GM18907 (cell line): ENCODE measurements at regions not wholly inside any gene's neighbourhood (a gene's known extent, or its start where the extent isn't known, plus 50 kb on each side); places are given as distances from the start of the nearest gene placed in this dataset.
A peak's percentile ranks its signal among the peaks of the same experiment; 100 is the strongest.

Experiments used
- ATAC-seq: cut with Tn5 transposase; IDR thresholded peaks from one replicate; pipeline ENCODE4 v1.9.1; 2021; ENCODE audit warnings: mild to moderate bottlenecking, moderate library complexity; ENCODE audit not compliant: unreplicated experiment

DNA sequence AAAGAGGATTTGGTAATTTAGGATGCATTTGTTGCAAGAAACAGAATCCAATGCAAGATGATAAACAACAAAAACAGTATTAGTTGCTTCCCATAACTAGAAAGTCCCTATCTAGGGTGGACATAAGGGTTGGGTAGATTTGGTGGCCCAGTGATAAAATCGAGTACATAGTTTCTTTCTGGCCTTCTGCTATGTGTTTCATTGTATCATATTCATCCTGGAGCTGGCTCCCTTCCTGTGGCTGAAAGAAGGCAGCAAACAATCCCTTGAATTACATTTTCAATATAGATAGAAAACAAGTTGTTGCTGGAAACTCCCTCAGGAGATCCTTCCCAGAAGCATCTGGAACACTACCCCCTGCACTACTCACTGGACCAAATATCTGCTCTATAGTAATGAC lies 135.1 kb downstream of the ID4 start:
- no peak for ATAC-seq

DNA sequence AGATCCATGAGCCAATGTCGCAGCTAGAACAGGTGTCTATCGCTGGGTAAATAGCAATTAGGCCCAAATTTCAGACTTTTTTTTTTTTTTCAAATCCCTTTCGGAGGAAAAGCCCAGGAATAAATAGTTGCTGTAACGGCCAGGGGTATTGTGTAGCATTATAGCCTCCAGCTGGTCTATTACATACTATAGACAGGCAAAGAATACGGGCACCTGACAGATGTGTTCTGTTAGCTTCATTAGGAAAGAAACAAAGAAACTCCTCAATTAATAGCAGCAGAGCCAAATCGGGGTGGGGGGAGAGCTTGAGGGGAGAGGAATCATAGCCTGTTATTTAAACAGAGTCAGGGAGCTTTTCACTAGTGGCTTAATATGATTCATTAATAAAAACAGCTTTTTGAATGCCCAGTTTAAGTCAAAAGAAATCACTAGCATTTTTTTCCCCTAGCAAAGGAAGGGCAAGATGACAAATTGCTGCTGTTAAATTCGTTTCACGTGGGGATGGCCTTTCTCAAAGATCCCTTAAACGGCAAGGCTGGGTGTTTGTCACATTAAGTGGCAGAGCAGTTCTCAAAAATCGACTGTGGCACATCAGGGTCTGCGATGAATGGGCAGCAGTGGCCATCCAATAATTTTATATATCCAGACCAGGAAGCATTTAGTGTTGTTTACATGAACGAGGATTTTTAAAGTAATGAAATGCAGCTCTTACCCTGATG lies 139.4 kb downstream of the ID4 start:
- no peak for ATAC-seq

DNA sequence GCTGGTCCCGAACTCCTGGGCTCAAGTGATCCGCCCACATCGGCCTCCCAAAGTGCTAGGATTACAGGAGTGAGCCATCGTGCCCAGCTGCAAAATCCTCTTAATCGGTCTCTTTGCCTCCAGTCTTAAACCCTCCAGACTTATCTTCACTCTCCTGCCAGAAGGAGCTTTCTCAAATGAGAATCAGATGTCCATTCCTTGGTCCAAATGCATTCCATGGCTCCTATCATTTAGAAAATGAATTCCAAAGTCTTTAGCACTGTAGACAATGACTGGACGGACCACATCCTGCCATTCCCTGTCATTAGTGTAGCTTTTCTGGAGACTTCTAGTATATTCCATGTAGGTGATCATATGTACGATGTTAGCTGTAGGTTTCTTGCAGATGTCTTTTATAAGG lies 141.9 kb downstream of the ID4 start:
- no peak for ATAC-seq

DNA sequence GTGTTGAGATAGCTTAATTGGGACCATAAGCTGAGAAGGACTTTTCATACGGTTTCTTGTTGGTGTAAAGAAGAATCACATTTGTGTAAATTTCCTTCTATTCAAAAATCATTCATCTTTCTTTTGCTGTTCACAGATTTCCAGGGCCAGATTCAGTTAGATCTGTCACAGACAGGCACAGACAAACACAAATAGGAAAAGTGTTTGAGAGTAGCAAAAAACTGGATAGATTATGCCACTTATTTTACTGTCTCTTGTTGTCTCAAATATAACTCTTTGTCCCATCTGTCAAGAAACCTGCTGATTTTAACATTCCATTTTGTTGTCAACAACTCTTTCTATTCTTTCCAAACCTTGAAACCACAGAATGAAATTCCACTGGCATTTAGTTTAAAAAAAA lies 142.8 kb downstream of the ID4 start:
- ATAC-seq = no peak

DNA sequence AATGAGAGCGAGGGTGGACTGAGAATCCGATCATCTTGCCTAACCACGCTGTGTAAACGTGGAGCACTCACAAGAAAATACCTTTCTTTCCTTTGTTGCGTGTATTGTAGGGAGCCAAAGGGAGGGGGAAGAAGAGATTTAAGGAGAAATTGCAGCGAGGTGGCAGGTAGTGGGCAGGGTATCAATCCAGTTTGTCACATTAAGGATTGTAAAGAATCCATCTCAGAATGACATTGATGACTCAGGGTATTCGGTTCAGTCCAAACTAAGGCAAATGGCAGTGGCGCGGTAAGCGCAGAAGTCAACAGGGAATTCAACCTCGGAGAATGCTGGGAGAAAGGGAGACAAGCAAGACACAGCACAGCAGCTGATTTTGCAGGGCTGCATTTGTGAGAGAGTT lies 146.2 kb downstream of the ID4 start:
- no peak for ATAC-seq

DNA sequence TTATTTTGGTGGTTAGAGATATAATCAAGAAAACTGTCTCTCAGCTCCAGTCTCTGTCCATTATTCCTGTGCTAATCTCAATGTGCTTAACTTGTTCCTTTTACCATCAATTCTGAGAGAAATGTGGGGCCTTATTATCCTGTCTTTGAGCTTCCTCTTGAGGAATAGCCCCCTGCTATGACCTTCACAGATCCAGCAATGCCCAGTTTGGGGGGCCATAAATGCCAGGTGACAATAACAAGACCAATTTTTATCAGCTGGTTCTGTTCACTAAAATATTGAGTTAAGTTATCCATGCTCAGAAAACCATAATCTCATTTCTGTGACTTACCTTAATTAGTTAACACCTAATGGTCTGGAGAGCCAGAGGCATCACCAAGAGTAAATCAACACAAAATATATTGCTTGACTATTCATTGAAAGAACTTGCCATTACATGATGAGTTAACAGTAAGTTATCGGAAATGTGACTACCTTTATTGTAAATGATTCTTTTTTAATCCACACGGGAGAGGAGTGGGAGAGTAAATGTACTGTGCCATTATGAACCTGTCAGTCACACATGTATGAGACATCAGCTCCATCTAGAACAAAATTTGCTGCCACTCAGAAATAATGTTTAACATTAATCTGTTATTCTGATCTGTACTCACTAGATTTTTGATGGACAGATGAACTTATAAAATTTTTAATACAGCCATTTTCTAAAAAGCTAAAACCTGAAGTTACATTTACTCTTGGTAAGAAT lies 149.7 kb downstream of the ID4 start:
- no peak for ATAC-seq

DNA sequence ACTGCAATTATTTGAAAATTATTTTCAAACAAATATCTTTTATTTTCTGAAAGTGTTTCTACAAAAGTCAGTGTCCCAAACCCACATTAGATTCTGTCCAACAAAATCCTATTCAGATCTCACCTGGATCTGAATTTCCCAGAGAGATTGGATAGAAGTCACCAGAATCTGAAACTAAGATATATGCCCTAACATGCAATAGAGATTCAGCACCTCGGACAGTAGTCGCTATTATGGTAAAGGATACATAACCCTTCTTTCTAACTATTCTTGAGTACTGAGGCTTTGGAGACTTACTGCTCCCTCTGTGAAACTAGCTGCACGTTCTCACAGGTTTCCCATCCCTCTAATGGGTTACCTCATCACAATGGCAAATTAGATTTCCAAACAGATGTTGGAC lies 151.4 kb downstream of the ID4 start:
- ATAC-seq = no peak

DNA sequence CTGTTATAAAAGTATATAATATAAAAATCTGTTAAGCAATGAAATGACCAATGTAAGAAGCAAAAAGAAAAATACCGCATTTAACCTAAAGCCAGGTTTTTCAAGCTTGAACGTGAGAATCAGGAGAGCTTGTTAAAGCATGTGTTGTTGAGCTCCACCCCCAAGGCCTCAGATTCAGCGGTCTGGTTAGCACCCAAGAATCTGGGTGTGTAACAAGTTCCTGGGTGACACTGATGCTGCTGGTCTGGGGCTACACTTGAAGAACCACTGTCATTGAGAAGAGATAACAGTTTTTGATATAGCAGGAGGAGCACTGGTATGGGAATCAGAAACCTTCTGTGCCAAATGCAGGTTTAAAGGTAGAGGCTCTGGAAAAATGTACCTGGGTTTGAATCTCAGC lies 154.0 kb downstream of the ID4 start:
- ATAC-seq = no peak

DNA sequence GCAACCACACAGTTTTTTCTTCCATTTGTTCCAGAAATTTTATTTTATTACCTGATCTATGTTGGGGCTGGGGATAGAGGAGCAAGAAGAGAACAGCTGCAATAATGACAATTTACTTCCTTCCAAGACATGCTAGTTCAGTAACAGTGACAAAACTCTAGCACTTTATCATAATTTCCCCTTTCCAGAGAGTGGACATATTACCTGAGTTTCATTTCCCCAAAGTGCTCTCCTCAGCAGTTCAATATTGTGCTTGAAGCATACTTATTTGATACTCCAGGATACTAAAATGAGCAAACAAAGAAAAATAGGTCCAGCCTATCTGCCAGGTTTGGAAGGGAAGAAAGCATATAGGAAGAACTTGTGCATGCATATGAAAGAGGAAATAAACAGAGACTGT lies 157.7 kb downstream of the ID4 start:
- ATAC-seq = no peak

DNA sequence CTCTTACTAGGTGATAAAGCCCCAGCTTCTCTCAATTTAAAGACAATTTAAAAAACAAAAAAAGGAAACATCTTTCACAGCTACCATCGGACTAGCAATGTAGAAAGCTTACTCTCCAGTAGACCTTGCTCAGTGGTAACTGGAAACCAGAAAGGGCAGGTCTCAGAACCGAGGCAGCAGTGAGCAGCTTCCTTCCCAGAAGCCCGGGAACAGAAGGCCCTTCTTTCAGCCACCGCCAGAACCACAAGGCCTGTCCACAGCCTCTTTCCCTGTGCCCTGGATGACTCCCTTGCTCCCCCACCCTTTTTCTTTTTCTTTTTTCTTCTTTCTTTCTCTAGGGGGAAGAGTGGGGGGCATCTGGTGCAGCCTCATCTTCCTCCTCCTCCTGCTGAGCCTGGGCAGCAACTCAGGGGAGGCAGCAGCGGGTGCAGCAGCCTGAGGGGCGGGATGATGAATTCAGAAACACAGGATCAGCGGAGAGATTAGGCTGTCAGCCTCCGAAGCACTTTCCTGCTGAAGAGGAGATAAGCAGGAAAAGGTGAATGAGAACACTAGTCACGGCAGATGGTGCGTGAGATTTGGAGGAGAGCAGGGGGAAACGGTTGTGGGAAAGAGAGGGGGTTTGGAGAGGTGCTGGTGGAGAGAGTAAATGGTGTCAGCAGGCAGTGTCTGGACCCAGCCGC lies 158.5 kb downstream of the ID4 start:
- no peak for ATAC-seq

DNA sequence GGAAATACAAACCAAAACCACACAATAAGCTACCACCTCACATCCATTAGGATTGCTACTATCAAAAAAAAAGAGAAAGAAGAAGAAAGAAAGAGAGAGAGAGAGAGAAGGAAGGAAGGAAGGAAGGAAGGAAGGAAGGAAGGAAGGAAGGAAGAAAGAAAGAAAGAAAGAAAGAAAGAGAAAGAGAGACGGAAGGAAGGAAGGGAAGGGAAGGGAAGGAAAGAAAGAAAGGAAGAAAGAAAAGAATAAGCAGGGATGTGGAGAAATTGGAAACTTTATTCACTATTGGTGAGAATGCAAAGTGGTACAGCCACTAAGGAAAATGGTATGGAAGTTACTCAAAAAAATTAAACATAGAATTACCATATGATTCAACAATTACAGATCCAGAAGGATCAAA lies 159.9 kb downstream of the ID4 start:
- no peak for ATAC-seq

DNA sequence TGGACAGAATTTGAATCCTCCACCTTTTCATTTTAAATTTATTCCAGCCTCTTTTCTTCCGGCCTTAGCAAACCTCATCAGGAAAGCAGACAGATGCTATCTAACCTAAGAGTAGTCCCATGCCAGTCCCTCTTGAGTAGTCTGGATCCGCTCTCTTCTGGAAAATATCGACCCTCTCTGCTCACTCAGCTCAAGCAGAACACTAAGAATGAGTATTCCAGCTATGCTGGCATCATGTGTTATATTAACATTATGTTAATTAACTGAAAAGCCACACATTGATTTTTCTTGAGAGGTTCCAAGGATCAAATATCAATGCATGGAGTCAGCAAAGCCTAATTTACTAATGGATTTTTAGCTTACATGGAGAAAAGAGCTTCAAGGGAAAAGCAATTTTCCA lies 161.4 kb downstream of the ID4 start:
- ATAC-seq = no peak

DNA sequence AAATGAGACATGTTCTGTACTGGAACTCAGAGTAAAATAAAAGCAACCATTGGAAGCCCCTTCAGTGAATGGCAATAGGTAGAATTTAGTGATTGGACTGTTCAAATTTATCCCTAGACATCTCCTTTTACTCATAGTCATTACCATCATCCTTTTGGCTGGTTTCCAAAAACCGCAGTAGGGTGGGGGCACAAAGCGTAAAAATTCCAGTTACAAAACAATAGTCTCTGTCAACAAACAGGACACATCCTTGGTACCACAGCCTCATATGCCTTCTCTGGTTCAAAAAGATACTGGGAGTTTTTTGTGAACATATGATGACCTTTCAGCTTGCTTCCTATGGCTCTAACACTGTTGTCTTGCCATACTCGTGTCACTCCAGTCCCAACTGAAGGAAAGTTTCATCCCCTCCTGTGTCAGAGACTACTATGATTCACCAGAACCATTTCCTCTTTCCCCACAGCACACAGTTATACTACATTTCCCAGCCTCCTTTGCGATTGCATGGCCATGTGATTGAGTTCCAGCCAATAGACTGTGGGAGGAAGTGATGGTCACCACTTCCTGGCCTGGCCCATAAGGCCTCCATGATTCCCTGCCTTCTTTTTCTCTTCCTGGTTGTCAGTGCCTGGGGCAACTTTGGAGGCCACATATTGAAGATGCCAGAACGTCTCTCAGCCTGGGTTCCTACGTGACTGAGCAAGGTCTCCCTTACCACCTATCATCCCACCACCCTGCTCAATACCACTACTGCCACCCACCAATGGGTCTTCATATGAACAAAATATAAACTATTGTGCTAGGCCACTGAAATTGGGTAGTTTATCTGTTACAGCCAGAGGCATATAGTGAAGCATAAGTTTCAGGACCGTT lies 162.4 kb downstream of the ID4 start:
- peak; percentile 90 for ATAC-seq

DNA sequence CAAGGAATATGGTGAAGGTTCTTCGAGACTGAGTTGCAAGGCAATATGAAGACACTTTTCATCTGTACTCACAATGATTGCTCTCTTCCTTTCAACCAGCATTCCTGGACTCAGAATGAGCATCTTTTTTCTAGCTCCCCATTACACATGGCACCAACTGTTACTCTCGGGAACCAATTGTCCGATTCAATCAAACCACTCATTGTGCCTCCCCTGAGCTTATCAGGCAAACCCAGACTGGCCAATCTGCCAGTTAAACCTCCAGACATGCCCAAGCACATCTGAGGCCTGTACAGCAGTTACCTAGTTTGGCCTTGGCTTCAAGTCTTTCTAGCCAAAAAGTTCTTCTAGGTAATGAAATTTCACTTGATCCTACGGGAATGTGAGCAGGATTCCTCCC lies 164.1 kb downstream of the ID4 start:
- ATAC-seq = no peak

DNA sequence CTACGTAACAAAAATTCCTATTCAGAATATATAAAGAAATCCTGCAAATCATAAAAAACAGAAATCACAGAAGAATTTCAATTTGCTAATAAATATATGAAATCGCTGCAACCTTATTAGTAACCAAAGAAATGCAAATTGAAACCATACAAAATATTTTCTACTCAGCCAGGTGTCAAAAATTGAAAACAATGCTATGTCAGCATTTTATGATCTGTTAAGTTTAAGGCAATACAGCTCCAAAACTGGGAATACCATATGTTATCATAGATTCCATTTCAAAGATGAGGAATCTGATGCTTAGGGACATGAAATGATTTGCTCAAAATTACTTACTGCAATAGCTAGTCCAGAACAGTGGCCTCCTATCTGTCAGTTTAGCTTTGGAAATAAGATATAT lies 168.9 kb downstream of the ID4 start:
- no peak for ATAC-seq

DNA sequence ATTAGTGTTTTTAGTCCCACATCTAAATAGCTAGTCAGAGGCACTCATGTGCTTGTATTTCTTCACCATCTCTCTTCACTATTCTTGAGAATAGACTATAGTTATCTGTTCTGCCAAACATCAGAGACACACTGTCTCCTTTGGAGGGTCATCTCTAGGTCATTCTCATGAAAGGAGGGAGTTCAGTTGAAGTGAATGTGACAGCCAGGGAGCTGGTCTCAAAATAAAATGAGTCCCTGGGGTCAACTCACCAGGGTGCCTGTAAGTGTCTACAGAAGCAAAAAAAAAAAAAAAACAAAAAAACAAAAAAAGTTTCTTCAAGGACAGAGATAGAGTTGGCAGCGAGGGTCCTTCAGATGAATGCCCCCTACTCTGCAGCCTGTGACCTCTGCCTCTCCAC lies 171.0 kb downstream of the ID4 start:
- ATAC-seq = no peak

DNA sequence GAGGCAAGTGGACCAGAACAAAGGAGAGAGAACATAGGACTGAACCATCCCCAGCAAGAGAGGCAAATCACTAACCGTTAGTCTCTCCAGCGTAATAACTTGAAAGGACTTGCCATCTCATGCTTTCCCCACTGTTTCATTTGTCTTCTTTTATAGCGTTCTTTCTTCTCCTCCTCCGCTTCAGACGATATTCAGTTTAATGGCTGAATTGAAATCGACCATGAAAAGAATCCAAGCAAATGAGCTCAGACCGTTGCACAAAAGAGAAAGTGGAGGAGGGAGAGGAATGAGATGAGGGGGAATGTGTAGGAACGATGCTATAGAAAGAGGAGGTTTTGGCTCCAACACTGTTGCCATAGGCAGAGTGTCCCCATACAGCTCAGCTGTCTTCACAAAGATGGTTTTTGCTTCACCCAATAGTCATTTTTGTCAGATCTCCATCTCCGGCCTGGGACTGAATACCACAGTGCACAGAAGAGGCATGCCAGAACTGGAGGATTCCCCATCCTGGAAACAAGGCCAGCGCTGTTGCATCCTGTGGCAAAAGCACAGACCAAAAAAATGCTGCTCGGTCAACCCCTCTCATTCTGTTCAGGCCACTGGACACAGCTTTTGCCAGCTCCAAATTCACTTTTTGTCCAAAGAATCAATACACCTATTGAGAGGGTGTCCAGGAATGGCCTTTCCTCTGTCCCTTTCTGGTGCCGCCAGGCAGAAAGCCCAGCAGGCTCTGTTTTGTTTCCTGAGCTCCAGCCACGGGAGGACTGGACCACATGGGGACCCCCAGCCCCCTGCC lies 176.1 kb downstream of the ID4 start:
- no peak for ATAC-seq

DNA sequence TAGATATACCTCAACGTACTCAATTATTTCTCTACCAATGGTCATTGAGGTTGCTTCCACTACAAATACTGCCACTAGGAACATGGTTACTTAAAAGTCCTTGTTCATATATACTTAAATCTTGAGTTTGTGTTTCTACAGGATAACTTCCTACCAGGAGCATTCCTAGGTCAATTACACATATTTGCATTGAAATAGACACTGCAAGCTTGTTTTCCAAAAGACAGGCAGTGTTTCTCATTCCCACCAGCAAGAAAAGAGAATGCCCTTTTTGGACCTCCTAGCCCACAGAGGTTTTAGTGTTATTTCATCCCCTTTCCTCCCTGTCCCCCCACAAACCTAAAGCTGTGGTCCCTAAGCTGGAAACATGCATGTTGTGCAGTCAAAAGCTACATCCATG lies 177.3 kb downstream of the ID4 start:
- no peak for ATAC-seq

DNA sequence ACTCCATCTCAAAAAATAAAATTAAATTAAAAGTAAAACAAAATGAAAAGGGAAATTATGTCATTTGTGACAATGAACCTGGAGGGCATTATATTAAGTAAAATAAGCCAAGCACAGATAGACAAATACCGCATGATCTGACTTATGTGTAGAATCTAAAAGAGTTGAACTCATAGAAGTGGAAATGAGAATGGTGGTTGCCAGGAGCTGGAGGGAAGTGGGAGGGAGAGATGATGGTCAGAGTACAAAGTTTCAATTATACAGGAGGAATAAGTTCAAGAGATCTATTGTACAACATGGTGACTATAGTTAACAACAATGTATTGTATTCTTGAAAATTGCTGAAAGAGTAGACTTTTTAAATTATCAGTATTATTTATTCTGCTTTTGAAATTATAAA lies 183.4 kb downstream of the ID4 start:
- no peak for ATAC-seq

DNA sequence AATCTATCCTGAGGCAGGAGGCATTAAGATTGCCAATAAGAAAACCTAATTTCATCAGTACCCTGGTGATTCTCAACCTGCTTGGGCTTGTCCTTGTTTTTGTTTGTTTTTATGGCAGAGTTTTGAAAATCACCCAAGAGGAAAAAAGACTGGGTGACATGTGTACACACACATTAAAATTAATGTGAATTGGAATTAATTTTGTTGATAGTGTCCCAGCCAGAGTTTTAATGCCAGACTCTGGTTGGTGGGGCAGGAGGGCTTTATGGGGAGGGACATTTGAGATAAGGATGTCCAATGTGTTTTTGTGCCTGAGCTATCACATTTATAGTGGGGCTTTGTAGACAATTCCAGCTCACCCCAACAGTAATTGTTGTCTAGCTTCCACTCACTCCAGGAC lies 184.6 kb downstream of the ID4 start:
- ATAC-seq = no peak
